ENCODE measurements at regions not wholly inside any gene's neighbourhood (a gene's known extent, or its start where the extent isn't known, plus 50 kb on each side); places are given as distances from the start of the nearest gene placed in this dataset.

- TF ChIP-seq CTCF (IDR thresholded peaks at IDR 0.05) (no peak), POLR2A (IDR thresholded peaks at IDR 0.05) (no peak)
Observed at GRCh38 chrX:7522860-7523259, 320.1 kb upstream of the VCX start.

All from body of pancreas (tissue), 4 donors.